ENCODE measurements at regions not wholly inside any gene's neighbourhood (a gene's known extent, or its start where the extent isn't known, plus 50 kb on each side); places are given as distances from the start of the nearest gene placed in this dataset.

GRCh38 chr5:10166392-10166791 is 83.3 kb downstream of the ATPSCKMT start:
- no peaks in the 10 kb centered on the region for H3K4me1 ChIP-seq (ENCODE audit: control insufficient read depth, insufficient read depth, low read length)

DNA sequence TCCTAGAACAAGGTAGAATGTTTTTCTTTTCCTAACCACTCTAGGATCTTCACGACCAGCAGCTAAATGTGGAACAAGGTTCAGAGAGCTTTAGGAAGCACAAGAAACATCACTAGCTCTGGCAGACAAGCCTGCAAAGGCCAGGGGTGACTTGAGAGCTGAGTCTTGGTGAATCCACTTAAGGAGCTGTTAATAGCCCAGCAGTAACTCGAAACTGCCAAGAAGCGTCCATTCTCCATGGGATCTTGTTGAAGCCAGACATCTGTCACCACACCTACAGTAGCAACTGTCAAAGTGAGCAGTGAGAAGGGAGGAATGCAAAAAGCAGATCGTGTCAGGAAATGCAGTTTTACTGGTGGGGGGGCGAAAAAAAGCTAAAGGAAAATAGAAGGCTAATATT is 87.2 kb downstream of the ATPSCKMT start:
- TF ChIP-seq ZNF223 (tag by site-specific recombination; IDR thresholded peaks at IDR 0.05) = no peak
- no peaks in the 10 kb centered on the region for H3K36me3 ChIP-seq (ENCODE audit: control insufficient read depth in 2 of 2, insufficient read depth in 1 of 2, low read length in 2 of 2)
- no peak overlapping the region for H3K4me3 ChIP-seq (ENCODE audit: low read depth, low read length)
- 0 out of 2 replicates have a peak, but pooled peaks cover 2% of the 10 kb centered on the region for H3K9me3 ChIP-seq (ENCODE audit: control insufficient read depth, insufficient read depth, low read depth, low read length)
- POLR2A ChIA-PET = no interaction called here
- CTCF ChIA-PET = interaction anchor here (0.6 kb wide), 1 partner anchor 527 kb away, joined by 4 read pairs; no protein-coding TSS in a partner anchor
- no peak overlapping the region for H3K27ac ChIP-seq (ENCODE audit: extremely low read depth, low read depth, low read length)
- H3K4me1 ChIP-seq (ENCODE audit: control insufficient read depth, insufficient read depth, low read length) = no peaks in the 10 kb centered on the region

More at GRCh38 chr5:10166392-10166791, 83.3 kb downstream of the ATPSCKMT start:
- no peak overlapping the region for H3K27ac ChIP-seq (ENCODE audit: extremely low read depth, low read depth, low read length)
- ChIA-PET CTCF (no interaction called here), POLR2A (no interaction called here)
- TF ChIP-seq ATF2 (tag by site-specific recombination; IDR thresholded peaks at IDR 0.05; ENCODE audit: low read depth) (peak; percentile 43; the same call in 1 of the 2 replicates), ZFP37 (tag by site-specific recombination; IDR thresholded peaks at IDR 0.05) (no peak)
- 0 out of 2 replicates have a peak, but pooled peaks cover 2% of the 10 kb centered on the region for H3K9me3 ChIP-seq (ENCODE audit: control insufficient read depth, insufficient read depth, low read depth, low read length)
- no peak overlapping the region for H3K4me3 ChIP-seq (ENCODE audit: low read depth, low read length)
- H3K36me3 ChIP-seq (ENCODE audit: control insufficient read depth in 2 of 2, insufficient read depth in 1 of 2, low read length in 2 of 2) = no peaks in the 10 kb centered on the region

DNA sequence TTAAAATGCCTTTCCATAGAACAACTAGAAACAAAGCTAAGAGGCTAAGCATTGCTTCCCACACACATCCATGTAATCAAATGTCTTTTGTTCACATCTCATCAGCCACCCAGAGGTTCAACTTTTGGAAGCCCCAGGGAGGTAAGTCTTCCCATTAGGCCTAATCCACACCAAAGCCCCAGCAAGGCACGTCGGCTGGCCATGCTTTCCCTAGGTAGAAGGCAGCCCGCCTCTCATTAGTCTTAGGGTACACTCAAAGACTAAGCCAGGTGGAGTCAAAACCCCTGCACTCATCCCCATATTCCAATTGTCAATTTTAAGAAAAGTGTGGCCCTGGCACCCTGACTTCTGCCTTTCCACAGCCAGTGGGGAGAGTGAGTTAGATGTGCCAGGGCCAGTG is 87.9 kb downstream of the ATPSCKMT start:
- no peaks in the 10 kb centered on the region for H3K4me1 ChIP-seq (ENCODE audit: control insufficient read depth, insufficient read depth, low read length)
- TF ChIP-seq ZNF544 (tag by site-specific recombination; IDR thresholded peaks at IDR 0.05) (no peak), SP7 (tag by site-specific recombination; IDR thresholded peaks at IDR 0.05) (no peak), GFI1B (tag by site-specific recombination; IDR thresholded peaks at IDR 0.05) (no peak)
- no peak overlapping the region for H3K27ac ChIP-seq (ENCODE audit: extremely low read depth, low read depth, low read length)
- ChIA-PET CTCF (interaction anchor here (0.7 kb wide), 1 partner anchor 65 kb away, joined by 3 read pairs; no protein-coding TSS in a partner anchor), POLR2A (no interaction called here)
- H3K9me3 ChIP-seq (ENCODE audit: control insufficient read depth, insufficient read depth, low read depth, low read length) = 0 out of 2 replicates have a peak, but pooled peaks cover 2% of the 10 kb centered on the region
- H3K4me3 ChIP-seq (ENCODE audit: low read depth, low read length) = no peak overlapping the region
- H3K36me3 ChIP-seq (ENCODE audit: control insufficient read depth in 2 of 2, insufficient read depth in 1 of 2, low read length in 2 of 2) = no peaks in the 10 kb centered on the region

DNA sequence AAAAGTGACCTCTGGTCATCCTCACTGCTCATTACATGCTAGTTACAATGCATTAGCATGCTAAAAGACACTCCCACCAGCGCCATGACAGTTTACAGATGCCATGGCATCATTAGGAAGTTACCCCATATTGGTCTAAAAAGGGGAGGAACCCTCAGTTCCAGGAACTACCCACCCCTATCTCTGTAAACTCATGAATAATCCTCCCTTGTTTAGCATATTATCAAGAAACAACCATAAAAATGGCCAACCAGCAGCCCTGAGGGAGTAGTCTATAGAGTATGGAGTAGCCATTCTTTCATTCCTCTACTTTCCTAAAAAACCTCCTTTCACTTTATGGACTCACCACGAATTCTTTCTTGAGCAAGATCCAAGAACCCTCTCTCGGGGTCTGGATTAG is 89.4 kb downstream of the ATPSCKMT start:
- Histone ChIP-seq H3K4me1 (ENCODE audit: control insufficient read depth, insufficient read depth, low read length) (no peaks in the 10 kb centered on the region), H3K4me3 (ENCODE audit: low read depth, low read length) (no peak overlapping the region), H3K9me3 (ENCODE audit: control insufficient read depth, insufficient read depth, low read depth, low read length) (0 out of 2 replicates have a peak, but pooled peaks cover 2% of the 10 kb centered on the region), H3K27ac (ENCODE audit: extremely low read depth, low read depth, low read length) (no peak overlapping the region), H3K36me3 (ENCODE audit: control insufficient read depth in 2 of 2, insufficient read depth in 1 of 2, low read length in 2 of 2) (no peaks in the 10 kb centered on the region)
- POLR2A ChIA-PET = no interaction called here
- CTCF ChIA-PET = no interaction called here
- no peak for TF ChIP-seq ZNF560 (tag by site-specific recombination; IDR thresholded peaks at IDR 0.05; ENCODE audit: borderline replicate concordance)
- no peak for TF ChIP-seq ZNF146 (tag by site-specific recombination; IDR thresholded peaks at IDR 0.05)
- TF ChIP-seq, protein P1, sequence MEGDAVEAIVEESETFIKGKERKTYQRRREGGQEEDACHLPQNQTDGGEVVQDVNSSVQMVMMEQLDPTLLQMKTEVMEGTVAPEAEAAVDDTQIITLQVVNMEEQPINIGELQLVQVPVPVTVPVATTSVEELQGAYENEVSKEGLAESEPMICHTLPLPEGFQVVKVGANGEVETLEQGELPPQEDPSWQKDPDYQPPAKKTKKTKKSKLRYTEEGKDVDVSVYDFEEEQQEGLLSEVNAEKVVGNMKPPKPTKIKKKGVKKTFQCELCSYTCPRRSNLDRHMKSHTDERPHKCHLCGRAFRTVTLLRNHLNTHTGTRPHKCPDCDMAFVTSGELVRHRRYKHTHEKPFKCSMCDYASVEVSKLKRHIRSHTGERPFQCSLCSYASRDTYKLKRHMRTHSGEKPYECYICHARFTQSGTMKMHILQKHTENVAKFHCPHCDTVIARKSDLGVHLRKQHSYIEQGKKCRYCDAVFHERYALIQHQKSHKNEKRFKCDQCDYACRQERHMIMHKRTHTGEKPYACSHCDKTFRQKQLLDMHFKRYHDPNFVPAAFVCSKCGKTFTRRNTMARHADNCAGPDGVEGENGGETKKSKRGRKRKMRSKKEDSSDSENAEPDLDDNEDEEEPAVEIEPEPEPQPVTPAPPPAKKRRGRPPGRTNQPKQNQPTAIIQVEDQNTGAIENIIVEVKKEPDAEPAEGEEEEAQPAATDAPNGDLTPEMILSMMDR (tag by site-specific recombination; IDR thresholded peaks at IDR 0.05) = no peak
- no peak for TF ChIP-seq ZNF707 (tag by site-specific recombination; IDR thresholded peaks at IDR 0.05)
- no peak for TF ChIP-seq ZNF140 (tag by site-specific recombination; IDR thresholded peaks at IDR 0.05)
- TF ChIP-seq BCL11A (tag by site-specific recombination; IDR thresholded peaks at IDR 0.05; ENCODE audit: low read depth) = no peak
- no peak for TF ChIP-seq ZNF596 (tag by site-specific recombination; IDR thresholded peaks at IDR 0.05)
- TF ChIP-seq RBAK (tag by site-specific recombination; IDR thresholded peaks at IDR 0.05) = no peak
- no peak for TF ChIP-seq ZNF416 (tag by site-specific recombination; IDR thresholded peaks at IDR 0.05)
- no peak for TF ChIP-seq TSHZ1 (tag by site-specific recombination; IDR thresholded peaks at IDR 0.05; ENCODE audit: borderline replicate concordance)
- no peak for TF ChIP-seq ZEB2 (tag by site-specific recombination; IDR thresholded peaks at IDR 0.05)
- TF ChIP-seq ZNF548 (tag by site-specific recombination; IDR thresholded peaks at IDR 0.05) = no peak

Data from HEK293 (cell line).